IPS-18a (cell line): ENCODE measurements at regions not wholly inside any gene's neighbourhood (a gene's known extent, or its start where the extent isn't known, plus 50 kb on each side); places are given as distances from the start of the nearest gene placed in this dataset.

Experiments used
- H3K27ac ChIP-seq: one replicate; pipeline ENCODE4 v1.5.1; 2013; ENCODE audit warnings: low read length
- H3K27me3 ChIP-seq: one replicate; pipeline ENCODE4 v1.6.1; 2013; ENCODE audit warnings: mild to moderate bottlenecking, low read length; ENCODE audit not compliant: control insufficient read depth, insufficient read depth
- H3K36me3 ChIP-seq: one replicate; pipeline ENCODE4 v1.6.1; 2013; ENCODE audit warnings: low read depth, low read length; ENCODE audit not compliant: control insufficient read depth
- H3K4me1 ChIP-seq: one replicate; pipeline ENCODE4 v1.6.1; 2013; ENCODE audit warnings: low read depth, low read length; ENCODE audit not compliant: control insufficient read depth
- H3K4me3 ChIP-seq: one replicate; pipeline ENCODE4 v1.5.1; 2013; ENCODE audit warnings: low read length
- H3K9ac ChIP-seq: one replicate; pipeline ENCODE4 v1.6.1; 2013; ENCODE audit warnings: mild to moderate bottlenecking, low read length, moderate library complexity
- H3K9me3 ChIP-seq: one replicate; pipeline ENCODE4 v1.6.1; 2013; ENCODE audit warnings: low read depth, low read length; ENCODE audit not compliant: control insufficient read depth

DNA sequence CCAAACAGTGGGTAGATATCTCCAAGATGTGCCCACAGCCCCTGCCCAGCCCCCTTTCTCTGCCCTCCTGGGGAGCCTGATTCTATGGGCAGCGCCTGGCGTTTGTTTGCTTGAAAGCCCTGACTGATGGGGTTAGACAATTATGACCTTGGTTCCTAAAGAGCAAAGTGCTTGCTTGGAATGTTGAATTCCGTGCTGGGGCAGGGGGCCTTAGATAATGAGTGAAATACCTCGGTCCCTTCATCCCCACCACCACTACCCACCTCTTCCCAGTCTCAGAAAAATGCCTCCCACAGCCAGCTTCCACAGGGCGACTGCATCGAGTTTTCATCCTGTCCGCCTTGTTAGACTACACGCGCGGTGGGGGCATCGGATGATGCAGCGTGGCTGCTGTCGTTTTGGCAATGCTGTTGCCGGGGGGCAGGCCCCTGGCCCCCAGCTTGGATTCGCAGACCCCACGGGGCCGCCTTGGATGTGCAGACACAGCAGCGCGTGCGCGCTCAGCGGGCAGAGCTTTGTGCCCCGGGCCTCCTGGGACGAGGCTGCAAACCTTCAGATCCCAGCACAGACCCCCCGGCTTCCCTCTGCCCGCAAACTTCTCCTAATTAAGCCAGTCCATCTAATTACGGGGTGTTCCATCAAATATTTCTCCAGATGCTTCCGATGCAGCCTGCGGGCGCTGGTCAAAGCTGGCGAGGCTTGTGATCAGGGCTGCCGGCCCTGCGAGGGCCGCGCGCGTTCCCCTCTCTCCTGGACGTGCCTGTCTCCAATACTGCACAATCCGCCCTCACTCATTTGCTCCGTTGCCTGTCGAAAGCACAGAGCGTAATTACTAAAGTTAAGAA lies 86.1 kb downstream of the LINC00237 start:
- Histone ChIP-seq H3K9ac (no peak overlapping the region), H3K9me3 (no peaks in the 10 kb centered on the region), H3K4me3 (no peak overlapping the region), H3K4me1 (peaks cover 22% of the 10 kb centered on the region), H3K27me3 (no peaks in the 10 kb centered on the region), H3K27ac (no peak overlapping the region), H3K36me3 (no peaks in the 10 kb centered on the region)

- H3K9ac ChIP-seq, result no peak overlapping the region
- no peak overlapping the region for H3K27ac ChIP-seq
- no peaks in the 10 kb centered on the region for H3K27me3 ChIP-seq
- H3K9me3 ChIP-seq, result no peaks in the 10 kb centered on the region
- peaks cover 22% of the 10 kb centered on the region for H3K4me1 ChIP-seq
- no peak overlapping the region for H3K4me3 ChIP-seq
- H3K36me3 ChIP-seq, result no peaks in the 10 kb centered on the region
Measured at GRCh38 chr20:21019468-21019813, 86.7 kb downstream of the LINC00237 start.

DNA sequence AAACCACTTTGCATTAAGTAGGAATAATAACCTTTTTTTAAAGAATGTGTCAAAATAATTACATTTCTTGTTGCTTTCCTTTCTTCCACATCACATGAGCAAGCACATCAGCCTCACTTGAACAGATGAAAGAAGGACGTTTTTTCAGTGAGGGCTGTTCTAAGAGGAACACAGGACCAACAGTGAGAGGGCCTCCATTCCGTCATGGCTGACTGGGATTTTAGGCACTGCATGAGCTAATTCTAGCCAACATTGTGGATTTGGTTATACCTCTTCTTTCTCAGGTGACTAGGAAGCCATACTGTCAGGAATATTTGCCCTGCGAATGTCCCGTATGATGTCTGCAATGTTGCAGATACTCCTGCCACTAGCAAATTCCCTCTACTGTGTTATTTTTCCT lies 87.6 kb downstream of the LINC00237 start:
- no peak overlapping the region for H3K4me3 ChIP-seq
- H3K27me3 ChIP-seq, result no peaks in the 10 kb centered on the region
- no peak overlapping the region for H3K9ac ChIP-seq
- no peak overlapping the region for H3K27ac ChIP-seq
- no peaks in the 10 kb centered on the region for H3K36me3 ChIP-seq
- H3K9me3 ChIP-seq, result no peaks in the 10 kb centered on the region
- H3K4me1 ChIP-seq, result peaks cover 22% of the 10 kb centered on the region

DNA sequence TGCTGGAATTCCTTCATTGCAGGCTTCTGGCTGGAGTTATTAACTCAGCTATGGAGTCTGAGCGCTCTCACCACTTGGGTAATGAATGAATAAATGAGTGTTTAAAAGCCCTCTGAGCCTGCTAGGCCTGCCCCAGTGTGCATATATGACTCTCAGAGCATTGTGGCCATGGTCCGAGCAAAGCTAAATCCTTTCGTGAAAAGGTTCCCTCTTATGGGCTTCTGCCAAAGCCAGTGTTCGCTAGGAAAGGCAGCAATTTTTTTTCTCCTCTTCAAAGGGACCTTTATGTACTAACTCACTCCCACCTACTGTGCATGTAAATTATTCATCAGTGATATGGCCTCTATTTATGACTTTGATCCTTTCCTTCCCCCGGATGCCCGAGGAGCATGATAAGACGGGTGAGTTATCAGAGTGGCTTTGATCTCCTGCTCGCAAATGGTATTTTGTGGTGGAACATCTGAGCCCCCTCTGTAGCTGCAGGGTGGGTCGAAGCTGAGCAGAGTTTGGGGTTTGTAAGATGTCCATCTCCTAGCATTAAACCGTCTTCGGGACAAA lies 88.6 kb downstream of the LINC00237 start:
- Histone ChIP-seq H3K9me3 (no peaks in the 10 kb centered on the region), H3K9ac (no peak overlapping the region), H3K4me3 (no peak overlapping the region), H3K36me3 (no peaks in the 10 kb centered on the region), H3K27ac (no peak overlapping the region), H3K4me1 (peaks cover 22% of the 10 kb centered on the region), H3K27me3 (no peaks in the 10 kb centered on the region)

DNA sequence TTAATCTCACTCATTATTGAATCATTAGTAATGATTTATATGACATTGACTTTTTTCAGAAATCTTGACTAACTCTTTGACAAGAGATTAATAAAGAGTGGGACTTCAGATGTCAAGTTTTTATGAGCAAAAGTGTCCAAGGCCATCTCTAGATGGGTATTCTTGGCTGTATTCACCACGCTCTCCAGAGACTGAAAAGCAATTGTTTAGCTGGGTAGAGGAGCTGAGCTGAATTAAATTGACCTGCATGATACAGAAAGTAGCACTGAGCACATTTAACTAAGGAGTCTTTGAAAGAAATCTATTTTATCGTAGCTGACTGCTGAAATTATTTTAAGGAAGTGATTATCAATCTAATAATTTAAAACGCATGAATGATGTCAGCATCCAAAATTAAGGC lies 89.4 kb downstream of the LINC00237 start:
- Histone ChIP-seq H3K36me3 (no peaks in the 10 kb centered on the region), H3K9me3 (no peaks in the 10 kb centered on the region), H3K4me3 (no peak overlapping the region), H3K27ac (no peak overlapping the region), H3K27me3 (no peaks in the 10 kb centered on the region), H3K4me1 (peaks cover 22% of the 10 kb centered on the region), H3K9ac (no peak overlapping the region)

GRCh38 chr20:21014528-21014927 lies 91.6 kb downstream of the LINC00237 start:
- Histone ChIP-seq H3K9me3 (no peaks in the 10 kb centered on the region), H3K27me3 (no peaks in the 10 kb centered on the region), H3K4me3 (no peak overlapping the region), H3K4me1 (peaks cover 12% of the 10 kb centered on the region), H3K27ac (no peak overlapping the region), H3K36me3 (no peaks in the 10 kb centered on the region), H3K9ac (no peak overlapping the region)

DNA sequence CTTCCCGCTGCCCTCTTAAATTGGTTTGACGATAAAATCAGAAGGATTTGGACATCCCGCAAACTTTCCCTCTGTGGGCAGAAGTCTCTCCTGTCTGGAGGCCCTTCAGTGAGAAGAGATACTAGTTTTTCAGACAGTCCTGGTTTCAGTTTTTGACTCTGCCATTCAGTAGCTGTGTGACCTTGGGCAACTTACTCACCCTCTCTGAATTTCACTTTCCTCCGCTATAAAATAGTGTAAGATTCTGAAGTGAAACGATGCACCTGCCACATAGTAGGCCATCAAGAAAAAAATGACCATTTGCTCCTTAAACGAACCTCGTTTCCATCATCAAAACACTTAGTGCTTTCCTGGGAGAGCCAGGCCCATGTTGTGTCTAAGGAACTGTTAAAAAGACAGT lies 97.2 kb downstream of the LINC00237 start:
- Histone ChIP-seq H3K4me3 (no peak overlapping the region), H3K4me1 (no peaks in the 10 kb centered on the region), H3K27me3 (no peaks in the 10 kb centered on the region), H3K36me3 (no peaks in the 10 kb centered on the region), H3K27ac (no peak overlapping the region), H3K9me3 (no peaks in the 10 kb centered on the region), H3K9ac (no peak overlapping the region)

GRCh38 chr20:21006611-21007010 lies 99.5 kb downstream of the LINC00237 start:
- no peaks in the 10 kb centered on the region for H3K9me3 ChIP-seq
- no peak overlapping the region for H3K27ac ChIP-seq
- H3K4me3 ChIP-seq, result no peak overlapping the region

GRCh38 chr20:21004386-21005076 lies 101.6 kb downstream of the LINC00237 start:
- H3K27me3 ChIP-seq, result no peaks in the 10 kb centered on the region
- no peaks in the 10 kb centered on the region for H3K9me3 ChIP-seq
- H3K4me1 ChIP-seq, result no peaks in the 10 kb centered on the region
- no peak overlapping the region for H3K27ac ChIP-seq
- no peak overlapping the region for H3K9ac ChIP-seq
- H3K36me3 ChIP-seq, result no peaks in the 10 kb centered on the region
- H3K4me3 ChIP-seq, result no peak overlapping the region

More at GRCh38 chr20:21006611-21007010, 99.5 kb downstream of the LINC00237 start:
- Histone ChIP-seq H3K4me1 (no peaks in the 10 kb centered on the region), H3K27me3 (no peaks in the 10 kb centered on the region), H3K9ac (no peak overlapping the region), H3K36me3 (no peaks in the 10 kb centered on the region)

DNA sequence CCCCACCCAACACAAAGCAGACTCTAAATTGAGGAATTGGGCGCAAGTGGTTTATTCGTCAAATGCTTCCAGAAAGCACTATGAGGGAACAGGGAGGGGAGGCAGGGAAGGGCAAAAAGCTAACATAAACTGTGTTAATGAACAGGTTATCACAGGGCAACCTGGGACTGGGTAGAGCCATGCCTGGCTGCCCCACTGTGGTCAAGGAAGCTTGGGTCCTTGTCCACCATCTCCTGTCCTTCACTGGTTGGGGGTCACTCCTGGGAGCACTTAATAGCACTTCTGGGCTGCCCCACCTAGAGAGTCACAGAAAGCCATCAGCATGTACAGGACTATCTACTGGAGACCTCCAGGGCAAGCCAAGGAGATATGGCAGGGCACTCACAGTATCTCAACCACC lies 102.3 kb downstream of the LINC00237 start:
- Histone ChIP-seq H3K4me1 (no peaks in the 10 kb centered on the region), H3K36me3 (no peaks in the 10 kb centered on the region), H3K9ac (no peak overlapping the region), H3K9me3 (no peaks in the 10 kb centered on the region), H3K4me3 (no peak overlapping the region), H3K27ac (no peak overlapping the region), H3K27me3 (no peaks in the 10 kb centered on the region)

DNA sequence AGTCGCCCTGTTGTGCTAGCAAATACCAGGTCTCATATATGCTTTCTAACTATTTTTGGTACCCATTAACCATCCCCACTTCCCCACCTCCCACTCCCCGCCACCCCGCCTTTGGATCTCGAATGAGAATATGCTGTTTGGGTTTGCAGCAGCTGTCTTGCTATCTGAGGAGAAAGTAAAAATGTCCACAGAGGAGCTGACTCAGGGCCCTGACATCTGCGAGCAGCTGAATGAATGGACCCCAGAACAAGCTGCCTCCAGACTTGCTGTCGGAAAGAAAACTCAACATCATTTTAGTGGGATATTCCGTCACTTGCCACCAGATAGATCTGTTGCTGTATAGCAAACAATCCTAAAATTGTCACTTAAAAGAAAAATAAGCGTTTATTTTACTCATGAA lies 103.7 kb downstream of the LINC00237 start:
- H3K36me3 ChIP-seq, result no peaks in the 10 kb centered on the region
- no peak overlapping the region for H3K9ac ChIP-seq
- no peak overlapping the region for H3K27ac ChIP-seq
- H3K27me3 ChIP-seq, result no peaks in the 10 kb centered on the region
- no peak overlapping the region for H3K4me3 ChIP-seq
- H3K4me1 ChIP-seq, result no peaks in the 10 kb centered on the region
- no peaks in the 10 kb centered on the region for H3K9me3 ChIP-seq
